Panc1 (cell line): ENCODE measurements at regions not wholly inside any gene's neighbourhood (a gene's known extent, or its start where the extent isn't known, plus 50 kb on each side); places are given as distances from the start of the nearest gene placed in this dataset.
"Not testable (repeated sequence)": the region's sequence is repeated elsewhere in the genome, so short reads cannot be mapped to it uniquely, and the experiment has no call there.

Experiments
- ATAC-seq: fragments of 200-7000 bp; cut with Tn5 transposase; 2 replicates; pipeline ENCODE4 v1.9.1; 2020; ENCODE audit warnings: mild to moderate bottlenecking, moderate library complexity
- BruUV-seq: library from RNA; stranded (reverse); fragments of 400-500 nt; replicated peaks from 2 replicates; lab custom pipeline; 2021; lab: Mats Ljungman, UMichigan
- CTCF ChIA-PET: fragments of 300-600 bp; sonication (Branson Sonifier 250); formaldehyde crosslinking; loops from one replicate; lab custom pipeline; 2022; ENCODE audit warnings: antibody characterized with exemption; lab: Charles Lee
- POLR2A ChIA-PET: fragments of 300-600 bp; sonication (Branson Sonifier 250); formaldehyde crosslinking; loops from one replicate; lab custom pipeline; 2022; ENCODE audit warnings: antibody characterized with exemption; lab: Charles Lee
- DNase-seq: peaks from one replicate; pipeline ENCODE4 v3.0.0-alpha.2; 2010; ENCODE audit warnings: low read depth, low spot score
- H3K27ac ChIP-seq: 2 replicates; pipeline ENCODE4 v1.5.1; 2011; ENCODE audit warnings: mild to moderate bottlenecking, low read length, inconsistent platforms
- H3K27me3 ChIP-seq: fragments of 200-500 bp; sonication (Bioruptor generic); 2 replicates; pipeline ENCODE4 v1.6.0; 2014; ENCODE audit warnings: low read length, inconsistent platforms; ENCODE audit not compliant: control insufficient read depth, insufficient read depth
- H3K36me3 ChIP-seq: fragments of 200-500 bp; sonication (Bioruptor generic); 2 replicates; pipeline ENCODE4 v1.5.1; 2014; ENCODE audit warnings: inconsistent platforms, mild to moderate bottlenecking, low read length, moderate library complexity; ENCODE audit not compliant: control insufficient read depth, insufficient read depth
- H3K4me1 ChIP-seq: 2 replicates; pipeline ENCODE4 v1.5.1; 2011; ENCODE audit warnings: inconsistent platforms, mild to moderate bottlenecking, low read length, moderate library complexity; ENCODE audit not compliant: control insufficient read depth, insufficient read depth
- H3K4me3 ChIP-seq, 2 experiments: 2 replicates each; pipeline ENCODE4 v1.5.1; 2011 to 2012; ENCODE audit warnings: low read depth in 2 of 2, low read length in 2 of 2, mild to moderate bottlenecking in 2 of 2, inconsistent platforms in 1 of 2, moderate library complexity in 1 of 2
- H3K9me3 ChIP-seq: fragments of 200-500 bp; sonication (Bioruptor generic); 2 replicates; pipeline ENCODE4 v1.5.1; 2014; ENCODE audit warnings: low read depth, mild to moderate bottlenecking, inconsistent platforms, low read length, moderate library complexity; ENCODE audit not compliant: control insufficient read depth, insufficient read depth
- POLR2AphosphoS5 ChIP-seq: IDR thresholded peaks from 2 replicates; pipeline ENCODE4 v1.6.1; 2012; ENCODE audit warnings: mild to moderate bottlenecking, low read depth, low read length, moderate library complexity
- REST ChIP-seq, 2 experiments: IDR thresholded peaks; 2 replicates each; pipeline ENCODE4 v1.6.1; 2011 to 2012; ENCODE audit warnings: low read depth in 2 of 2, control low read depth in 1 of 2, low read length in 1 of 2, mild to moderate bottlenecking in 1 of 2, moderate library complexity in 1 of 2; ENCODE audit not compliant: insufficient read depth in 1 of 2
- SIN3A ChIP-seq: IDR thresholded peaks from 2 replicates; pipeline ENCODE4 v1.6.1; 2012; ENCODE audit warnings: low read depth, mild to moderate bottlenecking, low read length, moderate library complexity, borderline replicate concordance; ENCODE audit not compliant: insufficient read depth
- TCF7L2 ChIP-seq: IDR thresholded peaks from 2 replicates; pipeline ENCODE4 v1.6.1; 2011; ENCODE audit warnings: mild to moderate bottlenecking, low read depth, low read length, inconsistent platforms
- in situ Hi-C: cut with HindIII; loops from 2 replicates; pipeline ENCODE4 v1.10.0; 2016; ENCODE audit warnings: low sequenced_read_pairs, low pct_unique_long_range_greater_than_20kb
- intact Hi-C: fragments of 100-400 bp; cut with micrococcal nuclease; formaldehyde crosslinking; loops from one replicate; pipeline ENCODE4 v1.10.0; 2022; ENCODE audit not compliant: unreplicated experiment
- TF ChIP-seq, protein P1 (sequence below): fragments of 450-650 bp; IDR thresholded peaks from 2 replicates; pipeline ENCODE4 v1.5.1; 2017; ENCODE audit warnings: mild to moderate bottlenecking

GRCh38 chr7:68707958-68708357 is 890.3 kb upstream of the AUTS2 start:
- BruUV-seq = no TSS peak
- intact Hi-C loops (no loop called here), in situ Hi-C loops (no loop called here)
- Histone ChIP-seq H3K4me3 (no peak overlapping the region), H3K36me3 (no peaks in the 10 kb centered on the region), H3K27ac (no peak overlapping the region), H3K27me3 (no peaks in the 10 kb centered on the region), H3K9me3 (no peaks in the 10 kb centered on the region), H3K4me1 (no peaks in the 10 kb centered on the region)
- TF ChIP-seq POLR2AphosphoS5 = no peak
- TF ChIP-seq TCF7L2 = no peak
- TF ChIP-seq, protein P1, sequence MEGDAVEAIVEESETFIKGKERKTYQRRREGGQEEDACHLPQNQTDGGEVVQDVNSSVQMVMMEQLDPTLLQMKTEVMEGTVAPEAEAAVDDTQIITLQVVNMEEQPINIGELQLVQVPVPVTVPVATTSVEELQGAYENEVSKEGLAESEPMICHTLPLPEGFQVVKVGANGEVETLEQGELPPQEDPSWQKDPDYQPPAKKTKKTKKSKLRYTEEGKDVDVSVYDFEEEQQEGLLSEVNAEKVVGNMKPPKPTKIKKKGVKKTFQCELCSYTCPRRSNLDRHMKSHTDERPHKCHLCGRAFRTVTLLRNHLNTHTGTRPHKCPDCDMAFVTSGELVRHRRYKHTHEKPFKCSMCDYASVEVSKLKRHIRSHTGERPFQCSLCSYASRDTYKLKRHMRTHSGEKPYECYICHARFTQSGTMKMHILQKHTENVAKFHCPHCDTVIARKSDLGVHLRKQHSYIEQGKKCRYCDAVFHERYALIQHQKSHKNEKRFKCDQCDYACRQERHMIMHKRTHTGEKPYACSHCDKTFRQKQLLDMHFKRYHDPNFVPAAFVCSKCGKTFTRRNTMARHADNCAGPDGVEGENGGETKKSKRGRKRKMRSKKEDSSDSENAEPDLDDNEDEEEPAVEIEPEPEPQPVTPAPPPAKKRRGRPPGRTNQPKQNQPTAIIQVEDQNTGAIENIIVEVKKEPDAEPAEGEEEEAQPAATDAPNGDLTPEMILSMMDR = no peak
- ATAC-seq = no peak
- CTCF ChIA-PET = no interaction called here
- POLR2A ChIA-PET = no interaction called here
- no peak for DNase-seq

GRCh38 chr7:68712956-68713495 is 885.2 kb upstream of the AUTS2 start:
- Histone ChIP-seq H3K36me3 (no peaks in the 10 kb centered on the region), H3K4me3 (no peak overlapping the region), H3K4me1 (no peaks in the 10 kb centered on the region), H3K27me3 (no peaks in the 10 kb centered on the region), H3K27ac (no peak overlapping the region), H3K9me3 (no peaks in the 10 kb centered on the region)
- TF ChIP-seq SIN3A (no peak), TCF7L2 (no peak), POLR2AphosphoS5 (no peak), REST (IDR thresholded peaks at IDR 0.05; ENCODE audit: insufficient read depth in 1 of 2, low read depth in 2 of 2, low read length in 1 of 2) (no peak)
- TF ChIP-seq, protein P1 = no peak
- ChIA-PET POLR2A (no interaction called here), CTCF (no interaction called here)
- no peak for ATAC-seq
- DNase-seq = no peak
- BruUV-seq = no TSS peak
- in situ Hi-C loops = no loop called here
- intact Hi-C loops = no loop called here

GRCh38 chr7:68714135-68714534 is 884.1 kb upstream of the AUTS2 start:
- DNase-seq, intact Hi-C loops, CTCF ChIA-PET, H3K4me1 ChIP-seq, H3K27ac ChIP-seq, H3K36me3 ChIP-seq, H3K4me3 ChIP-seq, H3K27me3 ChIP-seq, H3K9me3 ChIP-seq, POLR2A ChIA-PET, ATAC-seq, BruUV-seq, in situ Hi-C loops: not testable (repeated sequence)
